HG03575 (cell line): ENCODE measurements at regions not wholly inside any gene's neighbourhood (a gene's known extent, or its start where the extent isn't known, plus 50 kb on each side); places are given as distances from the start of the nearest gene placed in this dataset.

Source experiments
- ATAC-seq: cut with Tn5 transposase; IDR thresholded peaks from one replicate; pipeline ENCODE4 v1.9.1; 2021; ENCODE audit not compliant: unreplicated experiment, insufficient number of reproducible peaks, low FRiP score; ENCODE audit errors: extremely low read depth

DNA sequence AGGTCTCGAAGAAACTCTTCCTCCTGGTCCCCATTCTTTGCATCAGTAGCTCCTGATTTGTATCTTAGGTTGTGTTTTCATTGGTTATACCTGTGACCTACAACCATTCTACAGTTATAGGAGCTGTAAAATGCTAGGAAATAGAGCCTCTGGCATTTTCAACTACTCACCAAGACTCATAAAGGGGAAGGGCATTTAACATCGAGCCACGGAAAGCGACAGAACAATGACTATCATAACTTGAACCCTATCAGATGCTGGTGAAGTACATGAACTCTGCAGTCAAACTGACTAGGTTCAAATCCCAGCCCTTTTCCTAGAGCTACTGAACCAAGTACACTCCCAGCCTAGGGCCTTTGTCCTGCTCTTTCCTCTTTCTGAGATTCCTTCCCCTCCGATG, 588.0 kb downstream of the SOX6 start:
- ATAC-seq: no peak

DNA sequence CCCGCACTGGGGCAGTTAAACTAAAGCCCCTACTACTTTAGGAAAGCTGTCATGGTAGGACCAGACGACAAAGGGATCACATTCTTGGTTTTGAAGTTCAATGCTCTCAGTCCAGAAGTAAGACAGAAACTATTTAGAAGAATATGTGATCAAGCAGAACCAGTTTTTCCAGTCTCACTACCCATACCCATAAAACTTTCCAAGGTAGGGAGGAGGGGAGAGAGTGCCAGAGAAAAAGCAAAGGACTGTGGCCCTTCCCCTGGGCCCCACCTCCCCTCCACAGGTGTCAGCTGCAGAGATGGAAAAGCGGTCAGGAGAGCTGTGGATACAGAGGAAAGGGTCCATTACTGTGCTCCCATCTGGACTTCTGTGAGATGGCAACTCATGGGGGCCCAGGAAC, 587.1 kb downstream of the SOX6 start:
- ATAC-seq: no peak

GRCh38 chr11:15770798-15771414, 585.4 kb downstream of the SOX6 start:
- ATAC-seq: no peak

GRCh38 chr11:15772547-15772946, 583.8 kb downstream of the SOX6 start:
- ATAC-seq: no peak

DNA sequence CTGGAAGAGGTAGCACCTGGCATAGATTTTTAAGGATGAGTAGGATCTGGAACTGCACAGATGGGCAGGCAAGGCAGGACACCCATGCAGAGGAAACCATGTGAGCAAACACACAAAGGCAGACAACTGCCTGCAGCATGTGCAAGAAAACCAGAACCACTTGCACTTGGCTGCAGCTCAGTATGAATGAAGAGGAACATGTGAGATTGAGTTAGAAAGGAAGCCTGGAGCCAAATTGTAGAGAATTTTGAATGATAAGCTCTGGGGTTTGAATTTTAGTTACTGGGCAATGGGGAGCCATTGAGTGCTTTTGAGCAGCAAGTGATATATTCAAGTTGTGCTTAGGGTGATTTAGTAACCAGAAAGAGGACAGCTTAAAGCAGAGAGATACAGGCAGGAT, 583.4 kb downstream of the SOX6 start:
- no peak for ATAC-seq

DNA sequence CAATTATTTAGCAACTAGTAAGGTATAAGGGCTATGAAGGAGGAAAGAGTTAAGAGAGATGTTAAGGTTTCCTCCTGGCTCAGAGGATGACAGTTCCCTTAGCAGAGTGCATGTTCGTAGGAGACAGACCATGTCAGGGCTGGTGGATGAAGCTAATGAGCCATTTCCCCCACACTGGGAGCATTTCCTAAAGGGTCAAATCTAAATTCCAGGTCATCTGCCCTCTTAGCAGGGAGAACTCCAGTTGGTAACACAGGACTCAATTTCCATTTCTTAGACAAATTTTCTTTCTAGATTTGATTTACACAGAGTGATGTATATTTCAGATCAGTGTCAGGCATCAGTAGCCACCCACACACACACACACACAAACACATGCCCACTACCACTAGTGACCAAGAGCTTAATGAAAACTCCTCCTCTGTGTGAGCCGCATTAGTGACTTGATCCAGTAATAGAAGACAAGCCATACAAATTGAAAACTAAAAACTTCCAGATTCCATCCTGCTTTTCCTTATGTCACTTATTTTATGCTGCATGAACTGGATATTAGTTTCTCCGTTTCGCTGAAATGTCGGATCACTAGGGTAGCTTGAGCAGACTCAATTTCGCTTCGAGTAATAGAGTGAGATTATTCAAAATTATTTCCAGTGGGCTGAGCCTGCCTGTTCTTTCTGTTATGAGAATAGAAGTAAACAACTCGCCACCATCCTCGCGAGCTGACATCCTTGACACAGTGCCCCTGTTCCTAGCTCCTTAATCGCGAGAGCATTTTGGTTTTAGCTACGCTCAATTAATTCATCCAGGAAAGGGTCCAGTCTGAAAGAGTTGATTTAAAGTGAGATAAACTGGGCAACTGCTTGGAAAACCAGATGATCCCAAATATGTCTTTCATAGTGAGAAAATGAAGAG, 582.6 kb downstream of the SOX6 start:
- ATAC-seq: no peak

- ATAC-seq: no peak
Observed at GRCh38 chr11:15774388-15774939, 581.9 kb downstream of the SOX6 start.

- no peak for ATAC-seq
Observed at GRCh38 chr11:15775015-15775541, 581.3 kb downstream of the SOX6 start.

GRCh38 chr11:15775797-15776196, 580.5 kb downstream of the SOX6 start:
- no peak for ATAC-seq

GRCh38 chr11:15776366-15776765, 580.0 kb downstream of the SOX6 start:
- ATAC-seq: no peak

DNA sequence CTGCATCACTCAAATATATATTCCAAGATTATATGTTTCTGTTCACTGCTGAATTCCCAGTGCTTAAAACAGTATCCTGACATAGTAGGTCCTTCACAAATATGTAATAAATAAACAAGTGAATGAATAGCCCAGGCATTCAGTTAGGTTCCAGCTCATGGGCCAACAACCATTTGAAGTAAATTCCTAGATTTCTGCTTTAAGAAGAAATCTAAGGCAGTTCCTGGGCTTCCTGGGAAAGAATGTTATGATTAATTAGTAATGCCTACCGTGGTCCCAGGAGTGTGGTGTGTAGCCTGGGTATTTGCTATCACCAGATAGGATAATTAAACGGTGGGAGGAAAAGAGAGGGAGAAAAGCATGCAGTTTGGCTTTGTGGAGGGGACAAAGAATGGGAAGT, 576.8 kb downstream of the SOX6 start:
- no peak for ATAC-seq

- no peak for ATAC-seq
Observed at GRCh38 chr11:15780382-15780781, 576.0 kb downstream of the SOX6 start.

DNA sequence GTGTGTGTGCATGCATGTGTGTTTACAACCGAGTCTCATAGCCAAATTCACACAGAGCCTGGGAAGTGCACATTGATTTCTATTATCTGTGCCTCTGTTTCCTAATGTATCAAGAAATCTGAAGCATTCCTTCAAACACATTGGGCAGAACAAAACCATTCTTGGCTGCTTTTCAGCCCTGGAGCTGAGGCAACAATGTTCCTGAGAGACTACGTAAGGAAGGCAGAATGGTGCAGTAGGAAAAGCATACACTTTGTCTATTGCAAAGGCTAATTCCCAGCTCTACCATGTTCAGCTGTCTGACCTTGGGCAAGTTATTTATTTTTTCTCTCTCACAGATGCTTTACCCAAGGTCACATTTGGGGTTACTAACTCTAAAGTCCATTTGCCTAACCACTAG, 575.5 kb downstream of the SOX6 start:
- ATAC-seq: no peak

DNA sequence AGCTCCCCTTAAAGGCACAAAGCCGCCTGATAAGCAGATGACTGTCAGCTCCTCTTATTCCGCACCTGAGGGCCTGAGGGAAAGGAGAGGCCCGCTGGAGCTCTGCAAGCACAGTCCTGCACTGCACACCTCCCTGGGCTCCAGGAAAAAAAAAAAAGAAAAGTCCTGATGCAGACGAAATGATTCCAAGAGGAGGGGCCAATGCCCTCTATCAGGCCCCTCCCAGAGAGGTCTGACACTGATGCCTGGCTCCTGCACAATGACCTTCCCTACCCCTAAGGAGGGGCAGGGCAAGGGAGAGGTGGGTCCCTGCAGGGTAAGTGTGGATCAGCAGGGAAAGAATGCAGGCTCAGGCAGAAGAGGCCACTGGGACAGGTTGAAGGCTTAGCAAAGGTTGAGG, 572.7 kb downstream of the SOX6 start:
- ATAC-seq: no peak

DNA sequence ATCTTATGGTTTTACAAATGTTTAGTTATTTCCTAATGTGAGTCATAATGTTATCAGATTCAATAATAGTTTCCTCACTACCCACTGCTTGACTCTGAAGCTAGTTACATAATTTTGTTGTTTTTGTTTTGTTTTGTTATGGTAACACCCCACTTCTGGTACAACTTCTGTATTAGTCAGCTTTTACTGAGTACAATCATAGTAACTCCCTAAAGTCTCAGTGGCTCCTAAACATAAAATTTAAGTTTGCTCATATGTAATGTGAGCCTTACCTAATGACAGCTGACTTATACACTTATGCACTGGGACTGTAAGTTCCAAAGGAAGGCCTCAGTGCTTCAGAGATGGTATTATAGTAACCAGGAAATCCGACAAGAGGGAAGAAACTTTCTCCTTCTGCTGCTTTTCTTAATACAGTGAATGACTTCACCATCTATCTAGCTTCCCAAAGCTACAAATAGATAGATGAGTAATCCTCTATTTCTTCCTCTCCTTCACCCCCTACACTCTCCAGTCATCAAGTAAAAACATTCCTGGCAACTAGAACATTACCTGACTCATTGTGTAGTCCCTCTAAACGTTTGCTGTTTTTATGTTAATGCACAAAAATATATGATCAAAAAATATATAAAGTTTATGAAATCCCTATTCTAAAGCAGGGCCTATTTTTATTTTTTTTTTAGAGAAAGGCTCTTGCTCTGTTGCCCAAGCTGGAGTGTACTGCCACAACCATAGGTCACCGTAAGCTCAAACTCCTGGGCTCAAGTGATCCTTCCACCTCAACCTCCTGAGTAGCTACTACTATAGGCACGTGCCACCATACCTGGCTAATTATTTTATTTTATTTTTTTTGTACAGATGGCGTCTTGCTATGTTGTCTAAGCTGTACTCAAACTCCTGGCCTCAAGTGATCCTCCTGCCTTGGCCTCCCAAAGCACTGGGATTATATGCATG, 563.0 kb downstream of the SOX6 start:
- no peak for ATAC-seq

GRCh38 chr11:15794361-15795150, 561.8 kb downstream of the SOX6 start:
- ATAC-seq: no peak

DNA sequence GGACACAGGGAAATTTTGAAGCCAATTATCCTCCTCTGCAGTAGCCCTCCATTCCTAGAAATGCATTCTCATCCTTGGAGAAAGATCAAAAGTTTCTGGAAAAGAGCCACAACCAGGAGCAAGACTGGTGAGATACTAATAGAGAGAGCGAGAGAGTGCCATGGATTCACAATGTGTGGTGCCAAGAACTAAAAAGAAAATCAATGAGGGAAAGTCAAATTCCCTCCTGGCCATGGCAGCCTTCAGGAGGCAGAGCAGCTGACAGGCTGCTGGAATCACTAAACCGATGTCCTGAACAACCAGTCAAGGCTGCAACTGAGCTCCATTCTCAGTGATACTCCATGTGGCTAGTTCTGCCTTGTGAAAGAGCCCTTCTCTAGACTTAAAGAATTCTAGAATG, 561.0 kb downstream of the SOX6 start:
- ATAC-seq: no peak

DNA sequence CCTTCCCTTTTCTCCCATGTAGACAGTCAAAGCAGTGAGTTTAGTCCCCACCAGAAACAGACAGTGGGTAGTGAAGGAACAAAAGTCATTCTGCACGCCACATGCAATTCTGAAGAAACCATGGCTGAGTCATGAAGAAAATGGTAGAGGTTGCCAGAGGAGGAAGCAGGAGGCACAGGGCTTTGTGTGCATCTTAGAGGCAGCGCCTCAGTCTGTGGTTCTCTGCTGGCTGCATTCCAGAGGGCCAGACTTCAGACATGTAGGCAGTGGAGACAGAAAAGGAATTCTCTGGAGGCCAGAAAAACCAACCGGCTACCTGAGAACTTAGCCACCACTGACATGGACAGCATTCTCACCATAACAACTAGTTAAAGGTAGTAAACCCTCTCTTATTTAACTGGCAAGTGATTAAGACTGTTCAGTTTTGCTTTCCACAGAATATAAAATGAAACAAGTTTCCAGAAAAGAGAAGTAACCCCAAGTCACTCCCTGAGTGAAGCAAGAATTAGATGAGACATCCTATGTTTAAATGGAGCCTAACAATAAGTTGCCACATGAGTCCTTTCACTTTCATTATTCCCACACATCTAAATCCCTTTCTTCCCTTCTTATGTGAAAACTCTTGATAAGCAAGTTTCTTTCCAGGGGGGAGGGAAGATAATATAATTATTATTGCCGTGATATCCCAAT, 556.1 kb downstream of the SOX6 start:
- no peak for ATAC-seq
